GM12878 (cell line): ENCODE measurements at regions not wholly inside any gene's neighbourhood (a gene's known extent, or its start where the extent isn't known, plus 50 kb on each side); places are given as distances from the start of the nearest gene placed in this dataset.

Experiments
- ATAC-seq: fragments of 200-7000 bp; cut with Tn5 transposase; 3 replicates; pipeline ENCODE4 v1.9.1; 2020; ENCODE audit warnings: mild to moderate bottlenecking, moderate library complexity
- BruUV-seq: library from RNA; stranded (reverse); fragments of 400-500 nt; replicated peaks from 2 replicates; lab custom pipeline; 2021; lab: Mats Ljungman, UMichigan
- CTCF ChIA-PET: fragments of 300-600 bp; sonication (Branson Sonifier 250); formaldehyde crosslinking; extraction: SDS; loops from one replicate; lab custom pipeline; 2021; ENCODE audit warnings: inconsistent platforms; lab: Yijun Ruan, JAX
- POLR2A ChIA-PET: fragments of 350-600 bp; formaldehyde crosslinking; extraction: SDS; loops from one replicate; lab custom pipeline; 2021; ENCODE audit warnings: inconsistent platforms; lab: Charles Lee
- RAD21 ChIA-PET: fragments of 300-600 bp; sonication (Branson Sonifier 250); formaldehyde crosslinking; loops from one replicate; lab custom pipeline; 2023; ENCODE audit warnings: antibody characterized with exemption; ENCODE audit not compliant: unreplicated experiment; lab: Charles Lee
- SMC1A ChIA-PET: fragments of 300-600 bp; sonication (Branson Sonifier 250); formaldehyde crosslinking; loops from one replicate; lab custom pipeline; 2023; ENCODE audit not compliant: unreplicated experiment, uncharacterized antibody; lab: Charles Lee
- DNase-seq: peaks from one replicate; pipeline ENCODE4 v3.0.0-alpha.2; 2011; ENCODE audit warnings: low read depth, low spot score
- FAIRE-seq: peaks from 3 replicates; lab custom pipeline; 2011; peaks lifted over from hg19 to GRCh38; lab: Jason Lieb, UNC
- H2AFZ ChIP-seq: 2 replicates; pipeline ENCODE4 v1.6.0; 2011; ENCODE audit warnings: low read depth, low read length, control low read depth; ENCODE audit not compliant: control insufficient read depth
- H3K27ac ChIP-seq: 2 replicates; pipeline ENCODE4 v1.5.1; 2011; ENCODE audit warnings: control low read depth; ENCODE audit not compliant: control insufficient read depth, insufficient read depth
- H3K27me3 ChIP-seq, 2 experiments: replicated peaks in 1 of 2; 2 replicates each; pipeline versions ENCODE4 v1.6.0 to v1.6.1; 2011; ENCODE audit warnings: low read length in 1 of 2; ENCODE audit not compliant: control insufficient read depth in 2 of 2, insufficient read depth in 2 of 2
- H3K36me3 ChIP-seq, 2 experiments: 2 replicates each; pipeline ENCODE4 v1.5.1; 2011; ENCODE audit warnings: low read length in 1 of 2; ENCODE audit not compliant: control insufficient read depth in 2 of 2, insufficient read depth in 2 of 2
- H3K4me1 ChIP-seq: 2 replicates; pipeline ENCODE4 v1.6.1; 2011; ENCODE audit warnings: mild to moderate bottlenecking, low read length, moderate library complexity, mixed read lengths; ENCODE audit not compliant: control insufficient read depth, insufficient read depth
- H3K4me2 ChIP-seq: 2 replicates; pipeline ENCODE4 v1.6.0; 2011; ENCODE audit warnings: control low read depth; ENCODE audit not compliant: control insufficient read depth, insufficient read depth
- H3K4me3 ChIP-seq: fragments of 200-600 bp; sonication (generic); 2 replicates; pipeline ENCODE4 v1.5.1; 2016
- H3K79me2 ChIP-seq: 2 replicates; pipeline ENCODE4 v1.6.0; 2011; ENCODE audit warnings: low read length; ENCODE audit not compliant: control insufficient read depth, insufficient read depth
- H3K9ac ChIP-seq: 2 replicates; pipeline ENCODE4 v1.8.0; 2011; ENCODE audit warnings: low read length, control low read depth, mixed read lengths; ENCODE audit not compliant: control insufficient read depth, insufficient read depth
- H3K9me3 ChIP-seq: replicated peaks from 3 replicates; pipeline ENCODE4 v1.5.1; 2011; ENCODE audit warnings: mild to moderate bottlenecking, low read length; ENCODE audit not compliant: control insufficient read depth, insufficient read depth
- H4K20me1 ChIP-seq: 2 replicates; pipeline ENCODE4 v1.6.0; 2011; ENCODE audit not compliant: control insufficient read depth, insufficient read depth
- ATF7 ChIP-seq: fragments of 450-650 bp; IDR thresholded peaks from 2 replicates; pipeline ENCODE4 v1.6.1; 2016; ENCODE audit warnings: low read depth, mild to moderate bottlenecking
- CREM ChIP-seq: IDR thresholded peaks from 2 replicates; pipeline ENCODE4 v1.6.1; 2014; ENCODE audit warnings: antibody characterized with exemption, low read depth
- EP300 ChIP-seq, 2 experiments: fragments of 150-350 bp in 1 of 2; IDR thresholded peaks; 2 replicates each; pipeline ENCODE4 v1.6.1; 2011 to 2012; ENCODE audit warnings: low read depth in 2 of 2, low read length in 2 of 2, borderline replicate concordance in 1 of 2, improper control_type of control experiment in 1 of 2, inconsistent platforms in 1 of 2; ENCODE audit not compliant: control insufficient read depth in 1 of 2
- EZH2 ChIP-seq: IDR thresholded peaks from 2 replicates; pipeline ENCODE4 v1.6.1; 2012; ENCODE audit warnings: low read depth, mild to moderate bottlenecking, control low read depth, inconsistent platforms, low read length, borderline replicate concordance; ENCODE audit not compliant: control insufficient read depth
- FOXM1 ChIP-seq: IDR thresholded peaks from 2 replicates; pipeline ENCODE4 v1.6.1; 2012; ENCODE audit warnings: low read depth, mild to moderate bottlenecking, inconsistent platforms, low read length, moderate library complexity
- IRF4 ChIP-seq: IDR thresholded peaks from 2 replicates; pipeline ENCODE4 v1.6.1; 2011; ENCODE audit warnings: low read depth, low read length
- MEF2A ChIP-seq: IDR thresholded peaks from 2 replicates; pipeline ENCODE4 v1.6.1; 2011; ENCODE audit warnings: low read depth, mild to moderate bottlenecking, low read length, moderate library complexity; ENCODE audit not compliant: insufficient read depth
- NBN ChIP-seq: fragments of 450-650 bp; IDR thresholded peaks from 2 replicates; pipeline ENCODE4 v1.6.1; 2016
- POLR2AphosphoS2 ChIP-seq: IDR thresholded peaks from 2 replicates; pipeline ENCODE4 v1.6.1; 2011; ENCODE audit warnings: low read depth, mild to moderate bottlenecking, low read length, improper control_type of control experiment, moderate library complexity
- POU2F2 ChIP-seq: IDR thresholded peaks from 3 replicates; pipeline ENCODE4 v1.6.1; 2011; ENCODE audit warnings: low read depth, mild to moderate bottlenecking, low read length, borderline replicate concordance
- RB1 ChIP-seq: fragments of 450-650 bp; formaldehyde crosslinking; IDR thresholded peaks from 2 replicates; pipeline ENCODE4 v1.6.1; 2017; ENCODE audit warnings: mild to moderate bottlenecking, borderline replicate concordance
- RCOR1 ChIP-seq: conservative IDR thresholded peaks from 2 replicates; pipeline ENCODE4 v1.6.1; 2012; ENCODE audit warnings: low read depth, low read length, improper control_type of control experiment
- TCF3 ChIP-seq: IDR thresholded peaks from 2 replicates; pipeline ENCODE4 v1.6.1; 2012; ENCODE audit warnings: low read depth, mild to moderate bottlenecking, low read length, borderline replicate concordance; ENCODE audit not compliant: insufficient read depth
- WGBS: methylation state at CpG from one replicate; pipeline ENCODE4 v1.1.6; 2016; ENCODE audit warnings: low lambda C conversion rate; ENCODE audit not compliant: insufficient replicate concordance, insufficient coverage; ENCODE audit errors: missing lambda C conversion rate; 5-methylcytosine and 5-hydroxymethylcytosine counted together
- in situ Hi-C: fragments of 300-500 bp; cut with MboI; formaldehyde crosslinking; loops from 9 replicates; pipeline ENCODE4 v1.14.3; 2018; ENCODE audit warnings: mixed read lengths
- intact Hi-C: fragments of 100-400 bp; cut with micrococcal nuclease; formaldehyde crosslinking; loops from one replicate; pipeline ENCODE4 v1.14.2; 2022; ENCODE audit not compliant: unreplicated experiment
- TF ChIP-seq, protein P1 (sequence below): fragments of 450-650 bp; IDR thresholded peaks from 2 replicates; pipeline ENCODE4 v1.6.1; 2017; ENCODE audit warnings: low read depth, mild to moderate bottlenecking, moderate library complexity
- TF ChIP-seq, protein P2 (sequence below): fragments of 450-650 bp; IDR thresholded peaks from 2 replicates; pipeline ENCODE4 v1.6.1; 2017; ENCODE audit warnings: mild to moderate bottlenecking, low read depth, inconsistent platforms; ENCODE audit not compliant: poor library complexity, severe bottlenecking

DNA sequence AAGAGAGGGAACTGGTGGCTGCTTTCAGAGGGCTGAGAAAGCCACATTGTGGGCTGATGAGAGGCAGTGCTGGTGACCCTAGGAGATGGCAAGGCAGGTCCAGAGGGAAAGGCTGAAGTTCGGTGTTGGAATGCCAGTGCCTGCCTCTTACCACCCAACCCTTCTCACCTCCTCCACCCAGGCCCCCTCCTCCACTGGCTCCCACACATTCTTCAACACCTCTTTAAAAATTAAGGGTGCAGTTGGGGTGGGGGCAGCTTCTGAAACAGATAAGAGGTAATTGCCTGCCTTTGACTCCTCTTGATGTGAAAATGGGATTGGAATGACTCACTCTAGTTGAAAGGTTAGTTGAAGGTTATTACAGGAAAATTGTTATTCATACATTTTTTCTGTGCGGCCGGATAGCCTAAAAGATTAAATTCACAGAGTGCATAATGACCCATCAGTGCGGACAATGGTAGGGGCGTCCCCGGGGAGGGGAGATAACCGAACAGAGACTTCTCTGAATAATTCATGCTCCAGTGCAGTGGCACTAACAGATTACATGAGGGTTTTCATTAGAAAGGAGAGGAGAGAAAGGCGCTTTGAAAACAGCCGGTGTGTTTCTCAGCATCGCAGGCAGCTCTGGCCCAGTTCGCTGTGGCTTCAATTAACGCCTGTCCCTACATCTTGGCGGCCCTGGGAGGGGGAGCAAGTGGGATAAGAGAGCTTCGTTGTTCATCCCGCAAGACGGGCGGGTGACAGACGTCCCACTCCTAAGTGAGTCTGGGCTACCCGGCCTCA is 212.4 kb downstream of the TLE3 start:
- Histone ChIP-seq H3K79me2 (no peaks in the 10 kb centered on the region), H4K20me1 (no peaks in the 10 kb centered on the region), H3K4me1 (peaks cover 17% of the 10 kb centered on the region), H3K36me3 (no peaks in the 10 kb centered on the region), H3K4me2 (no peak overlapping the region), H3K27ac (no peak overlapping the region), H2AFZ (no peak overlapping the region), H3K27me3 (peaks cover 0 to 3% of the 10 kb centered on the region in 2 experiments; a peak in 1 of 4 replicates), H3K4me3 (no peak overlapping the region), H3K9me3 (peaks cover 2% of the 10 kb centered on the region; the same call in 1 of the 3 replicates), H3K9ac (no peak overlapping the region)
- in situ Hi-C loops = no loop called here
- no peak for DNase-seq
- WGBS = 54% methylated on average over 19 of the region's 19 CpGs
- BruUV-seq = no TSS peak
- no peak for FAIRE-seq
- ChIA-PET POLR2A (no interaction called here), CTCF (no interaction called here), SMC1A (no interaction called here), RAD21 (no interaction called here)
- intact Hi-C loops = no loop called here
- no peak for TF ChIP-seq RCOR1
- no peak for TF ChIP-seq NBN
- TF ChIP-seq FOXM1 = no peak
- no peak for TF ChIP-seq CREM
- no peak for TF ChIP-seq POU2F2
- TF ChIP-seq EP300 (IDR thresholded peaks at IDR 0.05; ENCODE audit: borderline replicate concordance in 1 of 2, control insufficient read depth in 1 of 2, low read depth in 2 of 2, low read length in 2 of 2) = no peak
- TF ChIP-seq, protein P1, sequence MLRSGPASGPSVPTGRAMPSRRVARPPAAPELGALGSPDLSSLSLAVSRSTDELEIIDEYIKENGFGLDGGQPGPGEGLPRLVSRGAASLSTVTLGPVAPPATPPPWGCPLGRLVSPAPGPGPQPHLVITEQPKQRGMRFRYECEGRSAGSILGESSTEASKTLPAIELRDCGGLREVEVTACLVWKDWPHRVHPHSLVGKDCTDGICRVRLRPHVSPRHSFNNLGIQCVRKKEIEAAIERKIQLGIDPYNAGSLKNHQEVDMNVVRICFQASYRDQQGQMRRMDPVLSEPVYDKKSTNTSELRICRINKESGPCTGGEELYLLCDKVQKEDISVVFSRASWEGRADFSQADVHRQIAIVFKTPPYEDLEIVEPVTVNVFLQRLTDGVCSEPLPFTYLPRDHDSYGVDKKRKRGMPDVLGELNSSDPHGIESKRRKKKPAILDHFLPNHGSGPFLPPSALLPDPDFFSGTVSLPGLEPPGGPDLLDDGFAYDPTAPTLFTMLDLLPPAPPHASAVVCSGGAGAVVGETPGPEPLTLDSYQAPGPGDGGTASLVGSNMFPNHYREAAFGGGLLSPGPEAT = no peak
- no peak for TF ChIP-seq POLR2AphosphoS2
- TF ChIP-seq RB1 = no peak
- TF ChIP-seq, protein P2, sequence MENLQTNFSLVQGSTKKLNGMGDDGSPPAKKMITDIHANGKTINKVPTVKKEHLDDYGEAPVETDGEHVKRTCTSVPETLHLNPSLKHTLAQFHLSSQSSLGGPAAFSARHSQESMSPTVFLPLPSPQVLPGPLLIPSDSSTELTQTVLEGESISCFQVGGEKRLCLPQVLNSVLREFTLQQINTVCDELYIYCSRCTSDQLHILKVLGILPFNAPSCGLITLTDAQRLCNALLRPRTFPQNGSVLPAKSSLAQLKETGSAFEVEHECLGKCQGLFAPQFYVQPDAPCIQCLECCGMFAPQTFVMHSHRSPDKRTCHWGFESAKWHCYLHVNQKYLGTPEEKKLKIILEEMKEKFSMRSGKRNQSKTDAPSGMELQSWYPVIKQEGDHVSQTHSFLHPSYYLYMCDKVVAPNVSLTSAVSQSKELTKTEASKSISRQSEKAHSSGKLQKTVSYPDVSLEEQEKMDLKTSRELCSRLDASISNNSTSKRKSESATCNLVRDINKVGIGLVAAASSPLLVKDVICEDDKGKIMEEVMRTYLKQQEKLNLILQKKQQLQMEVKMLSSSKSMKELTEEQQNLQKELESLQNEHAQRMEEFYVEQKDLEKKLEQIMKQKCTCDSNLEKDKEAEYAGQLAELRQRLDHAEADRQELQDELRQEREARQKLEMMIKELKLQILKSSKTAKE = no peak
- no peak for TF ChIP-seq ATF7
- no peak for TF ChIP-seq IRF4
- no peak for TF ChIP-seq TCF3
- no peak for TF ChIP-seq MEF2A
- TF ChIP-seq EZH2 = no peak
- ATAC-seq = no peak
